ENCODE measurements at regions not wholly inside any gene's neighbourhood (a gene's known extent, or its start where the extent isn't known, plus 50 kb on each side); places are given as distances from the start of the nearest gene placed in this dataset.
"Not testable (repeated sequence)": the region's sequence is repeated elsewhere in the genome, so short reads cannot be mapped to it uniquely, and the experiment has no call there.

DNA sequence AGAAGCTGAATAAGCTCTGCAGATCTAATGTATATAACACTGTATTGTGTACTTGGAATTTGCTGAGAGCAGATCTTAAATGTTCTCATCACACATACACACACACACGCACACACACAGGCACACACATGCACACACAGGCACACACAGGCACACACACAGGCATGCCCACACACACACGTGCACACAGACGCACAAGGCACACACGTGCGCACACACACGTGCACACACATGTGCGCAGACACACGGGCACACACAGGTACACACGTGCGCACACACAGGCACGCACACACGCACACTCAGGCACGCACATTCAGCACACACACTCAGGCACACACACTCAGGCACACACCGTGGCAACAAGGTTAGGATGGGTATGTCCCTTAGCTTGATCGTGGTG, 164.5 kb upstream of the LRRC61 start:
- not testable (repeated sequence) for DNase-seq; H3K27me3 Mint-ChIP-seq; H3K4me1 ChIP-seq (ENCODE audit: control insufficient read depth, insufficient read depth, low read length, poor library complexity, severe bottlenecking); H3K4me1 Mint-ChIP-seq; ATAC-seq (ENCODE audit: low read depth in 2 of 2); H3K27me3 ChIP-seq (ENCODE audit: control insufficient read depth, insufficient read depth, low read length); H3K4me3 ChIP-seq (ENCODE audit: low read depth, low read length); H3K36me3 ChIP-seq (ENCODE audit: control insufficient read depth, insufficient read depth, low read length); H3K27ac ChIP-seq (ENCODE audit: insufficient read depth, low read length, poor library complexity, severe bottlenecking); H3K9me3 Mint-ChIP-seq; H3K9me3 ChIP-seq (ENCODE audit: control insufficient read depth in 2 of 2, low read length in 2 of 2); H3K27ac Mint-ChIP-seq; H3K4me3 Mint-ChIP-seq; H3K36me3 Mint-ChIP-seq

- H3K27ac Mint-ChIP-seq; H3K4me1 ChIP-seq (ENCODE audit: control insufficient read depth, insufficient read depth, low read length, poor library complexity, severe bottlenecking); H3K4me3 Mint-ChIP-seq: not testable (repeated sequence)
These were observed 153.6 kb upstream of the LRRC61 start for GRCh38 chr7:150169515-150169914.

GRCh38 chr7:150169943-150170490, 153.1 kb upstream of the LRRC61 start:
- H3K27ac Mint-ChIP-seq; H3K27me3 ChIP-seq (ENCODE audit: control insufficient read depth, insufficient read depth, low read length); H3K9me3 Mint-ChIP-seq; ATAC-seq (ENCODE audit: low read depth in 2 of 2); H3K36me3 Mint-ChIP-seq; H3K4me3 ChIP-seq (ENCODE audit: low read depth, low read length); H3K27me3 Mint-ChIP-seq; H3K4me3 Mint-ChIP-seq; H3K27ac ChIP-seq (ENCODE audit: insufficient read depth, low read length, poor library complexity, severe bottlenecking); DNase-seq; H3K4me1 Mint-ChIP-seq; H3K36me3 ChIP-seq (ENCODE audit: control insufficient read depth, insufficient read depth, low read length); H3K4me1 ChIP-seq (ENCODE audit: control insufficient read depth, insufficient read depth, low read length, poor library complexity, severe bottlenecking); H3K9me3 ChIP-seq (ENCODE audit: control insufficient read depth in 2 of 2, low read length in 2 of 2): not testable (repeated sequence)

More at GRCh38 chr7:150169515-150169914, 153.6 kb upstream of the LRRC61 start:
- not testable (repeated sequence) for H3K27me3 ChIP-seq (ENCODE audit: control insufficient read depth, insufficient read depth, low read length); H3K4me1 Mint-ChIP-seq; DNase-seq; H3K27me3 Mint-ChIP-seq; ATAC-seq (ENCODE audit: low read depth in 2 of 2); H3K9me3 Mint-ChIP-seq; H3K9me3 ChIP-seq (ENCODE audit: control insufficient read depth in 2 of 2, low read length in 2 of 2); H3K27ac ChIP-seq (ENCODE audit: insufficient read depth, low read length, poor library complexity, severe bottlenecking); H3K4me3 ChIP-seq (ENCODE audit: low read depth, low read length); H3K36me3 ChIP-seq (ENCODE audit: control insufficient read depth, insufficient read depth, low read length); H3K36me3 Mint-ChIP-seq

DNA sequence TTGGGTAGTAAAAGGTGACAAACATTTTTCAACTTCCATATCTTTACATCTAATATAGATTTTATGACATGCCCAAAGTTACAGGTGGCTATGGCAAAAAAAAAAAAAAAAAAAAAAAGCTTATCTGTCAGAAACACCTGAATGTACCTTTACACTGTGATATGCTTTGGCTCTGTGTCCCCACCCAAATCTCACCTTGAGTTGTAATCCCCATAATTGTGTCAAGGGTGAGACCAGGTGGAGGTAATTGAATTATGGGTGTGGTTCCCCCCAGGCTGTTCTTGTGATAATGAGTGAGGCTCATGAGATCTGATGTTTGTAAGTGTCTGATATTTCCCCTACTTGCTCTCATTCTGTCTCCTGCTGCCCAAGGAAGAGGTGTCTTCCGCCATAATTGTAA, 139.6 kb upstream of the LRRC61 start:
- ATAC-seq (ENCODE audit: low read depth in 2 of 2); H3K27ac Mint-ChIP-seq: not testable (repeated sequence)

DNA sequence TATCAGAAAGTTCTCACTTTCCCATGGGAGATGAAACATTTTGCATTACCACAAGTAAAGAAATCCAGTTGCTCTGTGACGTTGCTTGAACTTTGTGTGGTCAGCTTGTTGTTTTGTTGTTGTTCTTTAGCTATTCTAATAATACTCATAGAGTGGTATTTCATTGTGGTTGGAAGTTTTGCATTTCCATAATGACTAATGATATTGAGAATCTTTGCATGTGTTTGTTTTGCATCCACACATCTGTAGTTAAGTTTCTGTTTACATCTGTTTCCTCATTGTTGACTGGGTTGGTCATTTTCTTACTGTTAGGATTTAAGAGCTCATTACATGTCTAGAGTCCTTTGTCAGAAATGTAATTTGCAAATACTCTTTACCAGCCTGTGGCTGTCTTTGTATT, 133.2 kb upstream of the LRRC61 start:
- H3K9me3 Mint-ChIP-seq; H3K36me3 ChIP-seq (ENCODE audit: control insufficient read depth, insufficient read depth, low read length); H3K27ac ChIP-seq (ENCODE audit: insufficient read depth, low read length, poor library complexity, severe bottlenecking); H3K27me3 Mint-ChIP-seq; ATAC-seq (ENCODE audit: low read depth in 2 of 2); H3K4me3 ChIP-seq (ENCODE audit: low read depth, low read length); H3K4me1 ChIP-seq (ENCODE audit: control insufficient read depth, insufficient read depth, low read length, poor library complexity, severe bottlenecking); DNase-seq; H3K4me3 Mint-ChIP-seq; H3K27ac Mint-ChIP-seq; H3K27me3 ChIP-seq (ENCODE audit: control insufficient read depth, insufficient read depth, low read length); H3K9me3 ChIP-seq (ENCODE audit: control insufficient read depth in 2 of 2, low read length in 2 of 2); H3K4me1 Mint-ChIP-seq; H3K36me3 Mint-ChIP-seq: not testable (repeated sequence)

More for the DNA sequence above, 139.6 kb upstream of the LRRC61 start:
- not testable (repeated sequence) for H3K27me3 Mint-ChIP-seq; H3K27ac ChIP-seq (ENCODE audit: insufficient read depth, low read length, poor library complexity, severe bottlenecking); H3K4me1 ChIP-seq (ENCODE audit: control insufficient read depth, insufficient read depth, low read length, poor library complexity, severe bottlenecking); H3K9me3 Mint-ChIP-seq; H3K36me3 Mint-ChIP-seq; DNase-seq; H3K9me3 ChIP-seq (ENCODE audit: control insufficient read depth in 2 of 2, low read length in 2 of 2); H3K27me3 ChIP-seq (ENCODE audit: control insufficient read depth, insufficient read depth, low read length); H3K4me3 ChIP-seq (ENCODE audit: low read depth, low read length); H3K4me3 Mint-ChIP-seq; H3K36me3 ChIP-seq (ENCODE audit: control insufficient read depth, insufficient read depth, low read length); H3K4me1 Mint-ChIP-seq

DNA sequence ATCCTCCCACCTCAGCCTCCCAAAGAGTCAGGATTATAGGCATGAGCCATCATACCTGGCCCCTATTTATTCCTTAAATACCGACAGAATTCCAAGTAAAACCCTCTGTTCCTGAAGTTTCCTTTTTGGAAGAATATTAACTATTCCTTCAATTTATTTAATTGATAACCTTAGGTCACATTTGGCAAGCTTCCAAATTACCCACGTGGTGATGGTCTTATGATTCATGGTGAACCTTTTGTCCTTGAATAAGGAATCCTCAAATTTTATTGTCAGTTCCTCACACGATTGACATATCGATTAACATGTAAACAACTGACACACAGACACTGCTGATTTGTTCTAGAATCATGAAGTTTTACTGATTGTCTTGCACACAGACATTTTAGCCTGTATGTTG, 130.6 kb upstream of the LRRC61 start:
- H3K27ac ChIP-seq (ENCODE audit: insufficient read depth, low read length, poor library complexity, severe bottlenecking); H3K27me3 Mint-ChIP-seq; H3K27ac Mint-ChIP-seq; H3K9me3 ChIP-seq (ENCODE audit: control insufficient read depth in 2 of 2, low read length in 2 of 2); H3K4me1 ChIP-seq (ENCODE audit: control insufficient read depth, insufficient read depth, low read length, poor library complexity, severe bottlenecking); ATAC-seq (ENCODE audit: low read depth in 2 of 2); H3K36me3 Mint-ChIP-seq; H3K4me3 Mint-ChIP-seq; H3K9me3 Mint-ChIP-seq; H3K36me3 ChIP-seq (ENCODE audit: control insufficient read depth, insufficient read depth, low read length); H3K4me3 ChIP-seq (ENCODE audit: low read depth, low read length); H3K27me3 ChIP-seq (ENCODE audit: control insufficient read depth, insufficient read depth, low read length); H3K4me1 Mint-ChIP-seq; DNase-seq: not testable (repeated sequence)

DNA sequence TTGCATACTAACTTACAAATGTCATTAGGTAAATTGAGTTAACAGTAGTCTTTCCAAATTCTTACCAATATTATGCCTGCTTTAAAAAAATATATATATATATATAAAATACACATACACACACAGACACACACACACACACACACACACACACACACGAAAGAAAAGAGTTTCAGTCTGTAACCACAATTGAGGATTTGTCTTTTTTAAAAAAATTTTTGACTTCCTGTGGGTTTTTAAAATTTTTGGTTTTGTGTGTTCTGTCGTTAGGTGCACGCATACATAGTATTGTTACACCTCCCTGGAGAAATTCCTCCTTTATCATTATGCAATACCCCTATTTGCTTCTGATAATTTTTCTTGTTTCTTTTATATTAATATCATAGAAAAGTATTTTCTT, 129.3 kb upstream of the LRRC61 start:
- H3K4me1 Mint-ChIP-seq; H3K36me3 Mint-ChIP-seq; H3K4me1 ChIP-seq (ENCODE audit: control insufficient read depth, insufficient read depth, low read length, poor library complexity, severe bottlenecking); H3K9me3 Mint-ChIP-seq; H3K4me3 Mint-ChIP-seq; ATAC-seq (ENCODE audit: low read depth in 2 of 2); H3K27me3 ChIP-seq (ENCODE audit: control insufficient read depth, insufficient read depth, low read length); H3K9me3 ChIP-seq (ENCODE audit: control insufficient read depth in 2 of 2, low read length in 2 of 2); H3K27me3 Mint-ChIP-seq; H3K27ac ChIP-seq (ENCODE audit: insufficient read depth, low read length, poor library complexity, severe bottlenecking); H3K36me3 ChIP-seq (ENCODE audit: control insufficient read depth, insufficient read depth, low read length); H3K4me3 ChIP-seq (ENCODE audit: low read depth, low read length); H3K27ac Mint-ChIP-seq: not testable (repeated sequence)
- DNase-seq = peak in 2 of 3 donors; percentile 22 to 35
